ENCODE measurements at regions not wholly inside any gene's neighbourhood (a gene's known extent, or its start where the extent isn't known, plus 50 kb on each side); places are given as distances from the start of the nearest gene placed in this dataset.

GRCh38 chr14:76280221-76280620 is 95.7 kb upstream of the ESRRB start:
- intact Hi-C loops (cut with DNase I): no loop called here
- H3K4me3 ChIP-seq: no peak overlapping the region
- no peaks in the 10 kb centered on the region for H3K27me3 ChIP-seq
- no peaks in the 10 kb centered on the region for H3K4me1 ChIP-seq
- TF ChIP-seq CTCF (IDR thresholded peaks at IDR 0.05): no peak
- H3K9ac ChIP-seq (ENCODE audit: low read depth in 2 of 2, low read length in 2 of 2): no peak overlapping the region
- H3K27ac ChIP-seq: no peak overlapping the region
- DNase-seq: no peak
- no peaks in the 10 kb centered on the region for H3K36me3 ChIP-seq
- H3K9me3 ChIP-seq: no peaks in the 10 kb centered on the region

DNA sequence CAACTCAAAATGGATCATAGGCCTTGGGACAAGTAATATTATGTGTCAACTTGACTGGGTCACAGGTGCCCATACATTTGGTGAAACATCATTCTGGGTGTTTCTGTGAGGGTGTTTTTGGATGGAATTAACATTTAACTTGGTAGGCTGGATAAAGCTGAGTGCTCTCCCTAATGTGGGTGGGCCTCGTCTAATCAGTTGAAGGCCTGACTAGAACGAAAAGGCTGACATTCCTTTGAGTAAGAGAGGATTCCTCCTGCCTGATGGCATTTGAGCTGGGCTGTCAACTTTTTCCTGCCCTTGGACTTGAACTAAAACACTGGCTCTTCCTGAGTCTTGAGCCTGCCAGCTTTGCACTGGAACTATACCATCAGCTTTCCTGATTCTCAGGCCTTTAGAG is 93.4 kb upstream of the ESRRB start:
- no peak for TF ChIP-seq CTCF (IDR thresholded peaks at IDR 0.05)
- no peaks in the 10 kb centered on the region for H3K9me3 ChIP-seq
- no peak overlapping the region for H3K27ac ChIP-seq
- intact Hi-C loops (cut with DNase I): no loop called here
- H3K36me3 ChIP-seq: no peaks in the 10 kb centered on the region
- no peak overlapping the region for H3K9ac ChIP-seq (ENCODE audit: low read depth in 2 of 2, low read length in 2 of 2)
- H3K4me1 ChIP-seq: no peaks in the 10 kb centered on the region
- no peak for DNase-seq
- no peaks in the 10 kb centered on the region for H3K27me3 ChIP-seq
- no peak overlapping the region for H3K4me3 ChIP-seq

DNA sequence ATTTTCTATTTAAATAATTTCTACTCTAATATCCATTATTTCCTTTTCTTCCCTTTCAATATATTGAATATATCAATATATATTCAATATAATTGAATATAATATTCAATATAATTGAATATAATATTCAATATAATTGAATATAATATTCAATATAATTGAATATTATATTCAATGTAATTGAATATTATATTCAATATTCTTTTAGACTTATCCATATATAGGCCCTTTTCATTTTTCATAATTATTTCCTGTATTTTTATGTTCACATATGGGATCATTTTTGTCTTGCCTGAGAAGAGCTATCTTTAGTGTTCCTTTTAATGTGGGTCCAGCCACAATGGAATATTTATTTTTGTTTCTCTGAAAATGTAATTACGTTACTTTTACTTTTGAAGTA is 88.9 kb upstream of the ESRRB start:
- TF ChIP-seq CTCF (IDR thresholded peaks at IDR 0.05): no peak
- no peaks in the 10 kb centered on the region for H3K4me1 ChIP-seq
- no peak overlapping the region for H3K9ac ChIP-seq (ENCODE audit: low read depth in 2 of 2, low read length in 2 of 2)
- H3K27ac ChIP-seq: no peak overlapping the region
- intact Hi-C loops (cut with DNase I): no loop called here
- DNase-seq: no peak
- no peak overlapping the region for H3K4me3 ChIP-seq
- H3K9me3 ChIP-seq: no peaks in the 10 kb centered on the region
- H3K27me3 ChIP-seq: no peaks in the 10 kb centered on the region
- H3K36me3 ChIP-seq: no peaks in the 10 kb centered on the region

GRCh38 chr14:76289276-76289675 is 86.7 kb upstream of the ESRRB start:
- no peak overlapping the region for H3K4me3 ChIP-seq
- no peaks in the 10 kb centered on the region for H3K4me1 ChIP-seq
- H3K27me3 ChIP-seq: no peaks in the 10 kb centered on the region
- intact Hi-C loops (cut with DNase I): no loop called here
- no peaks in the 10 kb centered on the region for H3K9me3 ChIP-seq
- H3K36me3 ChIP-seq: no peaks in the 10 kb centered on the region
- no peak for DNase-seq
- no peak for TF ChIP-seq CTCF (IDR thresholded peaks at IDR 0.05)
- no peak overlapping the region for H3K9ac ChIP-seq (ENCODE audit: low read depth in 2 of 2, low read length in 2 of 2)
- no peak overlapping the region for H3K27ac ChIP-seq

DNA sequence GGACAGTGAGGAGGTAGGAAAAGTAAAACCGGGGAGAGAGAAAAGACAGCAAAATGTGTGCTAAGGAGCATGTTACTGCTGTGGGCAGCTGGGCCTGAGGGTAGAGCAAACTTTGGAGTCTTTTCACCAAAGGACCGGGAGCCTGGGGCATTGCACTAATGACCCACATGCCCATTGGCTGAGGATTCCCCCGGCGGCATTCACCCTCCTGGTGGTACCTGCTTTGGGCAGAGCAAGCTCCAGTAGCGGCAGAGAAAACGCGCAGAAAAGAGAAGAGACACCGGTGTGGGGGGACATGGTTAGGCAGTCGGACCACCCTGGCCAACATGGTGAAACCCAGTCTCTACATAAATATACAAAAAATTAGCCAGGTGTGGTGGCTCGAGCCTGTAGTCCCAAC is 83.4 kb upstream of the ESRRB start:
- Histone ChIP-seq H3K9ac (ENCODE audit: low read depth in 2 of 2, low read length in 2 of 2) (no peak overlapping the region), H3K36me3 (no peaks in the 10 kb centered on the region), H3K9me3 (no peaks in the 10 kb centered on the region), H3K4me3 (no peak overlapping the region), H3K4me1 (no peaks in the 10 kb centered on the region), H3K27ac (no peak overlapping the region), H3K27me3 (no peaks in the 10 kb centered on the region)
- DNase-seq: no peak
- TF ChIP-seq CTCF (IDR thresholded peaks at IDR 0.05): no peak
- intact Hi-C loops (cut with DNase I): no loop called here

DNA sequence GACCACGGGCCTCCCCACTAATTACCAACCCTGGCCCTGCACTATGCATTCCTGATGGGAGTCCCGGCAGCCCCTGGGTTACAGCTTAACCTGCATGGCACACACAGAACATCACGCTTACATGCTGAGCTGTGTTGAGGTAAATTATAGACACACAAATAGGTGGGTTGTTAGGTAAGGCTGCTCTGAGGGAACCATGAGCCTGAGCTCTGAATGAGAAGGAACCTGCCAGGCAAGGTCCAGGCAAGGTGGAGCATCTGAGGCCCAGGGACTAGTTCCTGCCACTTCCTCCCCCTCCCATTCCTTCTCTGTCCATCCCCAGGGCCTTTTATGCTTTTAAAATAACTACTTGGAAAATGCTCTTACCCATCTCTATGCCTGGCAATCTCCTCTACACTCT is 82.7 kb upstream of the ESRRB start:
- H3K27ac ChIP-seq: no peak overlapping the region
- intact Hi-C loops (cut with DNase I): no loop called here

More for the DNA sequence above, 82.7 kb upstream of the ESRRB start:
- Histone ChIP-seq H3K4me3 (no peak overlapping the region), H3K36me3 (no peaks in the 10 kb centered on the region), H3K9me3 (no peaks in the 10 kb centered on the region), H3K9ac (ENCODE audit: low read depth in 2 of 2, low read length in 2 of 2) (no peak overlapping the region), H3K27me3 (no peaks in the 10 kb centered on the region), H3K4me1 (no peaks in the 10 kb centered on the region)
- DNase-seq: no peak
- no peak for TF ChIP-seq CTCF (IDR thresholded peaks at IDR 0.05)

Measured in colonic mucosa (tissue), 4 donors.